Progenitor cell of endocrine pancreas (in vitro differentiated cells): ENCODE measurements at regions not wholly inside any gene's neighbourhood (a gene's known extent, or its start where the extent isn't known, plus 50 kb on each side); places are given as distances from the start of the nearest gene placed in this dataset.

Experiments used
- DNase-seq: peaks from one replicate; pipeline ENCODE4 v3.0.0; 2021; ENCODE audit warnings: low spot score; ENCODE audit not compliant: unreplicated experiment
- H3K27ac Mint-ChIP-seq: 2 replicates; pipeline ENCODE4 v1.8.0; 2021; ENCODE audit warnings: mild to moderate bottlenecking, moderate library complexity, mixed read lengths
- H3K27me3 Mint-ChIP-seq: 2 replicates; pipeline ENCODE4 v1.8.0; 2021; ENCODE audit warnings: mixed read lengths
- H3K36me3 Mint-ChIP-seq: 2 replicates; pipeline ENCODE4 v1.8.0; 2022; ENCODE audit warnings: mixed read lengths; ENCODE audit not compliant: insufficient read depth
- H3K4me1 Mint-ChIP-seq: 2 replicates; pipeline ENCODE4 v1.8.0; 2021; ENCODE audit warnings: low read depth, mixed read lengths
- H3K4me3 Mint-ChIP-seq: 2 replicates; pipeline ENCODE4 v1.8.0; 2021; ENCODE audit warnings: low read depth, mild to moderate bottlenecking, moderate library complexity, mixed read lengths
- H3K9me3 Mint-ChIP-seq: 2 replicates; pipeline ENCODE4 v1.8.0; 2021; ENCODE audit warnings: low read depth, mixed read lengths
- TF ChIP-seq, protein P1 (sequence below): fragments of 200-600 bp; sonication (generic); IDR thresholded peaks from one replicate; pipeline ENCODE4 v1.5.0; 2021; ENCODE audit warnings: antibody characterized with exemption, mild to moderate bottlenecking; ENCODE audit not compliant: unreplicated experiment

DNA sequence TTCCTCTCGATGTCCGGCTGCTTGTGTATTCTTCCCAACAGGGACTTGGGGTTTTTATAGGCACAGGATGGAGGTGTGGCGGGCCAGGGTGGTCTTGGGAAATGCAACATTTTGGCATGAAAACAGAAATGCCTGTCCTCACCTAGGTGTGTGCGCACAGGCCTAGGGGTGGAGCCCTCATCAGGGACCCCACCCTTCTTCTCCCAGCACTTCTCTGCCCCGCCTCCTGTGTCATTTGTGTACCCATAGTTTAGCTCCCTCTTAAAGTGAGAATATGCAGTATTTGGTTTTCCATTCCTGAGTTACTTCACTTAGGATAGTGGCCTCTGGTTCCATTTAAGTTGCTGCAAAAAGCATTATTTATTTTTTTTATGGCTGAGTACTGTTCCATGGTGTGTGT is 90.2 kb upstream of the ITGB1 start:
- TF ChIP-seq, protein P1, sequence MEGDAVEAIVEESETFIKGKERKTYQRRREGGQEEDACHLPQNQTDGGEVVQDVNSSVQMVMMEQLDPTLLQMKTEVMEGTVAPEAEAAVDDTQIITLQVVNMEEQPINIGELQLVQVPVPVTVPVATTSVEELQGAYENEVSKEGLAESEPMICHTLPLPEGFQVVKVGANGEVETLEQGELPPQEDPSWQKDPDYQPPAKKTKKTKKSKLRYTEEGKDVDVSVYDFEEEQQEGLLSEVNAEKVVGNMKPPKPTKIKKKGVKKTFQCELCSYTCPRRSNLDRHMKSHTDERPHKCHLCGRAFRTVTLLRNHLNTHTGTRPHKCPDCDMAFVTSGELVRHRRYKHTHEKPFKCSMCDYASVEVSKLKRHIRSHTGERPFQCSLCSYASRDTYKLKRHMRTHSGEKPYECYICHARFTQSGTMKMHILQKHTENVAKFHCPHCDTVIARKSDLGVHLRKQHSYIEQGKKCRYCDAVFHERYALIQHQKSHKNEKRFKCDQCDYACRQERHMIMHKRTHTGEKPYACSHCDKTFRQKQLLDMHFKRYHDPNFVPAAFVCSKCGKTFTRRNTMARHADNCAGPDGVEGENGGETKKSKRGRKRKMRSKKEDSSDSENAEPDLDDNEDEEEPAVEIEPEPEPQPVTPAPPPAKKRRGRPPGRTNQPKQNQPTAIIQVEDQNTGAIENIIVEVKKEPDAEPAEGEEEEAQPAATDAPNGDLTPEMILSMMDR, result no peak
- H3K27ac Mint-ChIP-seq, result no peak overlapping the region
- DNase-seq, result no peak
- peaks cover 3% of the 10 kb centered on the region for H3K9me3 Mint-ChIP-seq
- H3K4me1 Mint-ChIP-seq, result peaks cover 5% of the 10 kb centered on the region
- H3K27me3 Mint-ChIP-seq, result no peaks in the 10 kb centered on the region
- no peaks in the 10 kb centered on the region for H3K36me3 Mint-ChIP-seq
- H3K4me3 Mint-ChIP-seq, result no peak overlapping the region

DNA sequence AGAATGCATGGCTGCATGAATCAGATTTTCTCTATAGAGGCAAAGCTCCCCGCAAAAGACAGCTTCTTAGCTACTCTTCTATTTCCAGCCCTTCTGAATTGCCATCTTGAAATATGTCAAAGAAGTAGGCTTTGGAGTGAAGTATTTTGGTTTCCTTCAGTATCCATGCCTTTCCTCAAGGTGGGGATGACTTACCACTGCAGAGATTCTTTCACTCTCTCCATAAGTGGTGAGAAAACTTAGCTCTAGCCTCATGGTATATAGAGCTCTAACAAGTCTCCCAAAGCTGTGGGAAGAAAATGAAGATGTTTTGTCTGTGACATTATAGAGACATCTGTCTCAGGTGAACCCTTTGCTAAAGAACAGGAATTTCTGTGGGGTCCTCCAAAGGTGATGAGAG is 89.6 kb upstream of the ITGB1 start:
- no peak for DNase-seq
- Mint-ChIP-seq H3K27ac (no peak overlapping the region), H3K36me3 (no peaks in the 10 kb centered on the region), H3K27me3 (no peaks in the 10 kb centered on the region), H3K9me3 (peaks cover 3% of the 10 kb centered on the region), H3K4me3 (no peak overlapping the region), H3K4me1 (peaks cover 6% of the 10 kb centered on the region)
- TF ChIP-seq, protein P1, result no peak

DNA sequence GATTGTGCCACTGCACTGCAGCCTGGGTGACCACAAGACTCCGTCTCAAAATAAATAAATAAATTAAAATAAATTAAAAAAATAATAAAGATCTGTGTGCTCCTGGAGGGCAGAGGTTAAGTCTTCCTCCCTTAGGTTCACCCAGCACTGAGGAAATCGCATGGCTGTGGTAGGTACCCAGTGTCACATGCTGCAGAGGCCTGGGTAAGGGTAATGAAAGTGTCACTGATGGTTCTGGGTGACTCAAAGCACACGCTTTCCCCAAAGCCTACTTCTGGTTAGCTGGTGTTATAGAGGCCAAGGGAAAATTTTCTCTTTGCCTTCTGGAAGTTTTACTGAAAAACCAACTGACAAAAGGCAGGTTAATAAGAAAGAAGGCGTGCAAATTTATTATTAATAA is 88.8 kb upstream of the ITGB1 start:
- Mint-ChIP-seq H3K27me3 (no peaks in the 10 kb centered on the region), H3K9me3 (peaks cover 3% of the 10 kb centered on the region), H3K4me3 (no peak overlapping the region), H3K4me1 (peaks cover 15% of the 10 kb centered on the region), H3K27ac (no peak overlapping the region), H3K36me3 (no peaks in the 10 kb centered on the region)
- no peak for DNase-seq
- TF ChIP-seq, protein P1, result no peak

DNA sequence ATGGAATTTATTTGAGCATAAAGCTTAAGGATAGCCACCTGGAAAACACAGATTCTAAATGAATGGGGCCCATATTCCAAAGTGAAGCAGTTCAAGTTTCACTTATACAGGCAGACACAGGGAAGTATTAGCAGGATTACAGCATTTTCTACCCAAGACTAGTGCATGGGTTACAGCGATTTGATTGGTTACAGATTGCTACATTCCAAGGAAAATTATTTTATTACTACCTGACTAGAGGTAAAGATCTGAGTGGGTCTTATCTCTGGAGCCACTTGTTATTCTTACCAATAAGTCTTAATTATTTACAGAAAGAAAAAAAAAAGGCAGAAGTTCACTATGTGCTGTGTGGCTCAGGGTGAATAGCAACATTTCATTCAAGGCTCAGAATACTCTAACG is 87.4 kb upstream of the ITGB1 start:
- Mint-ChIP-seq H3K27me3 (no peaks in the 10 kb centered on the region), H3K4me1 (peaks cover 28% of the 10 kb centered on the region)

DNA sequence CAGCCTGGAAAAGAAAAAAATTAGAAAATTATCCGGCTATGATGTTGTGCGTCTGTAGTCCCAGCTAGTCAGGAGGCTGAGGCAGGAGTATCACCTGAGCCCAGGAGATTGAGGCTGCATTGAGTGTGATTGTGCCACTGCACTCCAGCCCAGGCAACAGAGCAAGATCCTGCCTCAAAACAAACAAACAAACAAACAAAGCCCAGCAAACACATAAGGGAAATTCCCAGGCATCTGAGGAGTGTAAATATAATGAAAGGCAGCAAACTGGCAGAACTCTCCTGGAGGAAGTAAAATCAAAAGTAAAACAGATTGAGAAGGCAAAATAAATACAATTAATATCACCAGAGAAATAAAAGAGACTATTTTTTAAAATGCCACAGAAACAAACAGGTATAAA is 84.5 kb upstream of the ITGB1 start:
- H3K27ac Mint-ChIP-seq, result peak overlapping the region; percentile 81
- TF ChIP-seq, protein P1, result no peak
- no peaks in the 10 kb centered on the region for H3K27me3 Mint-ChIP-seq
- DNase-seq, result no peak
- no peaks in the 10 kb centered on the region for H3K9me3 Mint-ChIP-seq
- no peaks in the 10 kb centered on the region for H3K36me3 Mint-ChIP-seq
- peaks cover 42% of the 10 kb centered on the region for H3K4me1 Mint-ChIP-seq
- H3K4me3 Mint-ChIP-seq, result no peak overlapping the region

More for the DNA sequence above, 87.4 kb upstream of the ITGB1 start:
- no peak overlapping the region for H3K27ac Mint-ChIP-seq
- H3K9me3 Mint-ChIP-seq, result peaks cover 3% of the 10 kb centered on the region
- no peaks in the 10 kb centered on the region for H3K36me3 Mint-ChIP-seq
- TF ChIP-seq, protein P1, result no peak
- H3K4me3 Mint-ChIP-seq, result no peak overlapping the region
- DNase-seq, result no peak
